H9 (cell line): ENCODE measurements at regions not wholly inside any gene's neighbourhood (a gene's known extent, or its start where the extent isn't known, plus 50 kb on each side); places are given as distances from the start of the nearest gene placed in this dataset.

Experiments
- DNase-seq: peaks from one replicate; pipeline ENCODE4 v3.0.0-alpha.2; 2017
- H2AFZ ChIP-seq: one replicate; pipeline ENCODE4 v1.6.1; 2013; ENCODE audit warnings: mild to moderate bottlenecking, low read length, control low read depth, moderate library complexity
- H2AK5ac ChIP-seq: 2 replicates; pipeline ENCODE4 v1.6.1; 2013; ENCODE audit warnings: low read length, control low read depth, mixed read lengths; ENCODE audit not compliant: insufficient read length
- H2BK120ac ChIP-seq: one replicate; pipeline ENCODE4 v1.6.1; 2013; ENCODE audit warnings: low read depth, mild to moderate bottlenecking, low read length, control low read depth, inconsistent platforms; ENCODE audit not compliant: poor library complexity, severe bottlenecking
- H2BK12ac ChIP-seq: 2 replicates; pipeline ENCODE4 v1.6.1; 2013; ENCODE audit warnings: low read length, control low read depth, mixed read lengths, low read depth; ENCODE audit not compliant: insufficient read length
- H2BK15ac ChIP-seq: 2 replicates; pipeline ENCODE4 v1.6.1; 2013; ENCODE audit warnings: low read depth, low read length, control low read depth
- H2BK20ac ChIP-seq: one replicate; pipeline ENCODE4 v1.6.1; 2013; ENCODE audit warnings: low read depth, mild to moderate bottlenecking, low read length, control low read depth, inconsistent platforms; ENCODE audit not compliant: poor library complexity, severe bottlenecking
- H2BK5ac ChIP-seq: 2 replicates; pipeline ENCODE4 v1.6.1; 2013; ENCODE audit warnings: low read length, control low read depth, mixed read lengths; ENCODE audit not compliant: insufficient read length
- H3K14ac ChIP-seq: 2 replicates; pipeline ENCODE4 v1.6.1; 2013; ENCODE audit warnings: low read length, control low read depth; ENCODE audit not compliant: insufficient read depth
- H3K18ac ChIP-seq: 2 replicates; pipeline ENCODE4 v1.6.1; 2013; ENCODE audit warnings: low read depth, mild to moderate bottlenecking, mixed read lengths, low read length, control low read depth; ENCODE audit not compliant: insufficient read length
- H3K23ac ChIP-seq: 2 replicates; pipeline ENCODE4 v1.6.1; 2013; ENCODE audit warnings: low read length, control low read depth, mixed read lengths, low read depth; ENCODE audit not compliant: insufficient read length
- H3K23me2 ChIP-seq: 2 replicates; pipeline ENCODE4 v1.6.1; 2013; ENCODE audit warnings: low read depth, mild to moderate bottlenecking, mixed read lengths, low read length, control low read depth; ENCODE audit not compliant: insufficient read length, poor library complexity, severe bottlenecking
- H3K27ac ChIP-seq: 2 replicates; pipeline ENCODE4 v1.5.1; 2013; ENCODE audit warnings: low read length, control low read depth, mixed read lengths, low read depth; ENCODE audit not compliant: insufficient read length
- H3K27me3 ChIP-seq: 2 replicates; pipeline ENCODE4 v1.6.1; 2013; ENCODE audit warnings: low read length, control low read depth, inconsistent platforms; ENCODE audit not compliant: insufficient read depth
- H3K4ac ChIP-seq: 2 replicates; pipeline ENCODE4 v1.6.1; 2013; ENCODE audit warnings: low read depth, mild to moderate bottlenecking, control low read depth, inconsistent platforms, low read length, moderate library complexity
- H3K4me1 ChIP-seq: 2 replicates; pipeline ENCODE4 v1.6.1; 2013; ENCODE audit warnings: low read length, control low read depth, inconsistent platforms; ENCODE audit not compliant: insufficient read depth
- H3K4me2 ChIP-seq: 2 replicates; pipeline ENCODE4 v1.6.1; 2013; ENCODE audit warnings: low read length, control low read depth, mixed read lengths; ENCODE audit not compliant: insufficient read length, insufficient read depth
- H3K56ac ChIP-seq: 2 replicates; pipeline ENCODE4 v1.6.1; 2013; ENCODE audit warnings: low read depth, mild to moderate bottlenecking, mixed read lengths, low read length, control low read depth; ENCODE audit not compliant: insufficient read length
- H3K79me1 ChIP-seq: 2 replicates; pipeline ENCODE4 v1.6.1; 2013; ENCODE audit warnings: low read depth, mild to moderate bottlenecking, moderate library complexity, low read length, control low read depth, inconsistent platforms; ENCODE audit not compliant: insufficient read depth, poor library complexity, severe bottlenecking
- H3K79me2 ChIP-seq: 2 replicates; pipeline ENCODE4 v1.6.1; 2013; ENCODE audit warnings: low read length, control low read depth, inconsistent platforms; ENCODE audit not compliant: insufficient read depth
- H3K9ac ChIP-seq: 2 replicates; pipeline ENCODE4 v1.6.1; 2013; ENCODE audit warnings: low read length, control low read depth, mixed read lengths; ENCODE audit not compliant: insufficient read length; ENCODE audit errors: extremely low read depth
- H3K9me3 ChIP-seq: one replicate; pipeline ENCODE4 v1.6.1; 2013; ENCODE audit warnings: low read depth, low read length, inconsistent platforms; ENCODE audit not compliant: control insufficient read depth
- H3T11ph ChIP-seq: one replicate; pipeline ENCODE4 v1.6.1; 2013; ENCODE audit warnings: mild to moderate bottlenecking, low read length, control low read depth, inconsistent platforms
- H4K20me1 ChIP-seq: one replicate; pipeline ENCODE4 v1.6.1; 2013; ENCODE audit not compliant: control insufficient read depth, insufficient read length, insufficient read depth
- H4K5ac ChIP-seq: 2 replicates; pipeline ENCODE4 v1.6.1; 2013; ENCODE audit warnings: low read depth, mild to moderate bottlenecking, mixed read lengths, low read length, control low read depth; ENCODE audit not compliant: insufficient read length
- H4K8ac ChIP-seq: replicated peaks from 2 replicates; pipeline ENCODE4 v1.6.1; 2013; ENCODE audit warnings: low read length, control low read depth, mixed read lengths, low read depth; ENCODE audit not compliant: insufficient read length
- H4K91ac ChIP-seq: 2 replicates; pipeline ENCODE4 v1.6.1; 2013; ENCODE audit warnings: low read depth, mild to moderate bottlenecking, moderate library complexity, mixed read lengths, low read length, control low read depth; ENCODE audit not compliant: insufficient read length
- H3K27ac Mint-ChIP-seq, 3 experiments: 2 replicates in 2 of 3; 3 replicates in 1 of 3; pipeline ENCODE4 v1.8.0; 2020 to 2021; ENCODE audit warnings: mixed read lengths in 3 of 3, mild to moderate bottlenecking in 1 of 3, moderate library complexity in 1 of 3
- H3K27me3 Mint-ChIP-seq: 2 replicates; pipeline ENCODE4 v1.8.0; 2021; ENCODE audit warnings: low read depth, mild to moderate bottlenecking, moderate library complexity, mixed read lengths
- H3K36me3 Mint-ChIP-seq, 3 experiments: 2 replicates in 2 of 3; 3 replicates in 1 of 3; pipeline ENCODE4 v1.8.0; 2020 to 2021; ENCODE audit warnings: low read depth in 3 of 3, mixed read lengths in 3 of 3; ENCODE audit not compliant: insufficient read depth in 1 of 3
- H3K4me1 Mint-ChIP-seq, 2 experiments: 2 replicates each; pipeline ENCODE4 v1.8.0; 2020; ENCODE audit warnings: mixed read lengths in 2 of 2
- H3K4me3 Mint-ChIP-seq, 2 experiments: 2 replicates in 1 of 2; 3 replicates in 1 of 2; pipeline ENCODE4 v1.8.0; 2020 to 2021; ENCODE audit warnings: mild to moderate bottlenecking in 2 of 2, mixed read lengths in 2 of 2, moderate library complexity in 1 of 2
- H3K9me3 Mint-ChIP-seq, 2 experiments: 2 replicates in 1 of 2; 3 replicates in 1 of 2; pipeline ENCODE4 v1.8.0; 2020; ENCODE audit warnings: mild to moderate bottlenecking in 2 of 2, mixed read lengths in 2 of 2, moderate library complexity in 1 of 2
- CTCF ChIP-seq: fragments of 200-600 bp; sonication (generic); conservative IDR thresholded peaks from 3 replicates; pipeline ENCODE4 v1.8.0; 2021; ENCODE audit warnings: antibody characterized with exemption, mild to moderate bottlenecking
- WGBS: extraction: QIAGEN DNeasy Blood & Tissue Kit; methylation state at CpG from one replicate; pipeline ENCODE4 v1.1.7; 2013; ENCODE audit warnings: missing lambda C conversion rate, low lambda C conversion rate, mixed read lengths; ENCODE audit not compliant: insufficient read length; ENCODE audit errors: extremely low coverage; 5-methylcytosine and 5-hydroxymethylcytosine counted together

DNA sequence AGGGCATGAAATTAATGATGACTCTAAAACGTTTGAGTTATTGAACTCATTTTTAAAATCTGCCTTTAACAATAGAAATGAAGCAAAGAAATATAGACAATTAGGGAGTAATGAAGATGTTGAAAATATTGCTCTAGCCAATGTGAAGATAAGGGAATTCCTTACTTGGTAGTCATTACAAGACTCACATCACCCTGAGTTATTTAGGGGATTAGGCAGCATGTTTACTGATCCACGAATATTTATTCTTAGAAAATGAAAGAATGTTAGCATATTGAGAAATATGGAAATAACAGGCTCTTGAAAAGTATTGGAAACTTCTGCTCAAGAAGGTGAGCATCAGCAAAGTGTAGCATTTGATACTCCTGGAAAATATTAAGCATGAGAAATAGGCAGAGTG lies 398.1 kb upstream of the ARPP21 start:
- Histone ChIP-seq H3K4ac (no peak overlapping the region), H2AK5ac (no peak overlapping the region), H2BK20ac (no peak overlapping the region), H2BK15ac (no peak overlapping the region), H2BK120ac (no peak overlapping the region), H2AFZ (no peak overlapping the region), H2BK12ac (no peak overlapping the region), H4K20me1 (no peaks in the 10 kb centered on the region), H4K5ac (no peak overlapping the region), H3K27ac (no peak overlapping the region), H3K4me2 (no peak overlapping the region), H4K8ac (no peak overlapping the region), H3K18ac (no peak overlapping the region), H3K27me3 (no peaks in the 10 kb centered on the region), H3K79me2 (no peaks in the 10 kb centered on the region), H3K23ac (no peak overlapping the region), H4K91ac (no peak overlapping the region), H3K56ac (no peak overlapping the region), H3K14ac (no peak overlapping the region), H3K79me1 (no peaks in the 10 kb centered on the region), H3T11ph (no peak overlapping the region), H3K9ac (no peak overlapping the region), H3K4me1 (no peaks in the 10 kb centered on the region), H2BK5ac (no peak overlapping the region), H3K23me2 (no peaks in the 10 kb centered on the region), H3K9me3 (no peaks in the 10 kb centered on the region)
- DNase-seq, result no peak
- Mint-ChIP-seq H3K36me3 (no peaks in the 10 kb centered on the region), H3K27me3 (no peaks in the 10 kb centered on the region), H3K27ac (no peak overlapping the region), H3K4me3 (no peak overlapping the region), H3K4me1 (peaks cover 0 to 8% of the 10 kb centered on the region in 2 experiments; a peak in 1 of 4 replicates), H3K9me3 (no peaks in the 10 kb centered on the region)
- no CpG with 5 or more reads among the region's 2 CpGs for WGBS
- no peak for TF ChIP-seq CTCF
